ENCODE measurements at regions not wholly inside any gene's neighbourhood (a gene's known extent, or its start where the extent isn't known, plus 50 kb on each side); places are given as distances from the start of the nearest gene placed in this dataset.

- TF ChIP-seq CTCF (IDR thresholded peaks at IDR 0.05) (no peak), POLR2A (IDR thresholded peaks at IDR 0.05) (no peak)
These were observed 206.1 kb upstream of the TTC29 start for GRCh38 chr4:147151763-147152162.
